ENCODE measurements at regions not wholly inside any gene's neighbourhood (a gene's known extent, or its start where the extent isn't known, plus 50 kb on each side); places are given as distances from the start of the nearest gene placed in this dataset.

DNA sequence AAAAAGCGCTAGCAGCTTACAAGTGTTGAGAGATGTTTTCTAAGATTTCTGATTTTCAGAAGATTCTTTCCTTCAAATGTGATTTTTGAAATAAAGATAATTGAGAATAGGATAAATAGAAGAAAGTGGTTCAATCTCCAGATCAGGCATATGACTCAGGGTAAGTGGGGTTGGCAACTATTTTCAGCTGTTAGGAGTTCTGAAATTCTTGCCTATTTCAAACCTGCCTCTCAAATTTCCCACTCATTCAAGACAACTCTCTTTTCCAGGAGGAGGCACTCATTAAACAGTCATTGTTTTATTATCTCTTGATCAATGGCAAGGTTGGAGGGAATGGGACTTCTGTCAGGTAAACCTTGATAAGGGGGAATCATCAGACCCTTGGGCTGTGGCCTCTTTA is 138.9 kb downstream of the HNMT start:
- no peak for TF ChIP-seq POLR2A (IDR thresholded peaks at IDR 0.05)
- TF ChIP-seq, protein P1, sequence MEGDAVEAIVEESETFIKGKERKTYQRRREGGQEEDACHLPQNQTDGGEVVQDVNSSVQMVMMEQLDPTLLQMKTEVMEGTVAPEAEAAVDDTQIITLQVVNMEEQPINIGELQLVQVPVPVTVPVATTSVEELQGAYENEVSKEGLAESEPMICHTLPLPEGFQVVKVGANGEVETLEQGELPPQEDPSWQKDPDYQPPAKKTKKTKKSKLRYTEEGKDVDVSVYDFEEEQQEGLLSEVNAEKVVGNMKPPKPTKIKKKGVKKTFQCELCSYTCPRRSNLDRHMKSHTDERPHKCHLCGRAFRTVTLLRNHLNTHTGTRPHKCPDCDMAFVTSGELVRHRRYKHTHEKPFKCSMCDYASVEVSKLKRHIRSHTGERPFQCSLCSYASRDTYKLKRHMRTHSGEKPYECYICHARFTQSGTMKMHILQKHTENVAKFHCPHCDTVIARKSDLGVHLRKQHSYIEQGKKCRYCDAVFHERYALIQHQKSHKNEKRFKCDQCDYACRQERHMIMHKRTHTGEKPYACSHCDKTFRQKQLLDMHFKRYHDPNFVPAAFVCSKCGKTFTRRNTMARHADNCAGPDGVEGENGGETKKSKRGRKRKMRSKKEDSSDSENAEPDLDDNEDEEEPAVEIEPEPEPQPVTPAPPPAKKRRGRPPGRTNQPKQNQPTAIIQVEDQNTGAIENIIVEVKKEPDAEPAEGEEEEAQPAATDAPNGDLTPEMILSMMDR (IDR thresholded peaks at IDR 0.05), result no peak
- Histone ChIP-seq H3K27ac (no peak overlapping the region), H3K9me3 (replicated peaks in 1 of 3) (no peaks in the 10 kb centered on the region), H3K4me1 (replicated peaks in 1 of 2) (no peaks in the 10 kb centered on the region), H3K36me3 (replicated peaks in 1 of 2) (no peaks in the 10 kb centered on the region), H3K4me3 (no peak overlapping the region), H3K27me3 (no peaks in the 10 kb centered on the region)
- whole genome bisulfite sequencing, 4 donors, result 84 to 100% (median 96%) methylated on average over 1 of the region's 1 CpG
- intact Hi-C loops (cut with DNase I), result no loop called here
- no peak for DNase-seq

GRCh38 chr2:138104071-138104470 is 139.8 kb downstream of the HNMT start:
- TF ChIP-seq, protein P1 (IDR thresholded peaks at IDR 0.05), result no peak
- TF ChIP-seq POLR2A (IDR thresholded peaks at IDR 0.05), result no peak
- intact Hi-C loops (cut with DNase I), result no loop called here

DNA sequence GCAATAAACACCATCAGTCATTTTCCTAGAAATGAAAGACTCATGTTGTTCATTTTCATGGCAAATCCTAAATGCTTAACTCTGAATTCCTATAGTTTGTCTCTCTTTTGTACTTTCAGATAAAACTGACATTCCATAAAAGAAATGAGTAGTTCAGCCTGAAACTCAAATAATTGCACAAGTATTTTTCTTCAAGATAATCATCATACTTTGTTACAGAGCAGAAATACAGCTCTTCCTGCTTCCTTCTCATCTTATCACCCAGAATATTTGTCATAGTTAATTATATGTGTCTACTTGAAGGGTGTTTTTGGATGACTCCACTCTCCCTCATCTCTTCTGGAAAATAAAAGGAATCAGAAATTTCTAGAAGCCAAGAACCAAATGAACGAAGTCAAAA is 141.1 kb downstream of the HNMT start:
- Histone ChIP-seq H3K27me3 (no peaks in the 10 kb centered on the region), H3K9me3 (replicated peaks in 1 of 3) (no peaks in the 10 kb centered on the region), H3K4me1 (replicated peaks in 1 of 2) (no peaks in the 10 kb centered on the region), H3K36me3 (replicated peaks in 1 of 2) (no peaks in the 10 kb centered on the region), H3K4me3 (no peak overlapping the region), H3K27ac (no peak overlapping the region)
- TF ChIP-seq POLR2A (IDR thresholded peaks at IDR 0.05), result no peak
- TF ChIP-seq, protein P1 (IDR thresholded peaks at IDR 0.05), result no peak
- DNase-seq, result no peak
- intact Hi-C loops (cut with DNase I), result no loop called here
- WGBS, 4 donors, result 64 to 81% (median 71%) methylated on average over 1 of the region's 1 CpG

More at GRCh38 chr2:138104071-138104470, 139.8 kb downstream of the HNMT start:
- DNase-seq, result no peak
- WGBS, 4 donors, result 78 to 93% (median 90%) methylated on average over 1 of the region's 1 CpG
- no peaks in the 10 kb centered on the region for H3K27me3 ChIP-seq
- H3K27ac ChIP-seq, result no peak overlapping the region
- no peaks in the 10 kb centered on the region for H3K36me3 ChIP-seq (replicated peaks in 1 of 2)
- H3K9me3 ChIP-seq (replicated peaks in 1 of 3), result no peaks in the 10 kb centered on the region
- no peaks in the 10 kb centered on the region for H3K4me1 ChIP-seq (replicated peaks in 1 of 2)
- H3K4me3 ChIP-seq, result no peak overlapping the region

DNA sequence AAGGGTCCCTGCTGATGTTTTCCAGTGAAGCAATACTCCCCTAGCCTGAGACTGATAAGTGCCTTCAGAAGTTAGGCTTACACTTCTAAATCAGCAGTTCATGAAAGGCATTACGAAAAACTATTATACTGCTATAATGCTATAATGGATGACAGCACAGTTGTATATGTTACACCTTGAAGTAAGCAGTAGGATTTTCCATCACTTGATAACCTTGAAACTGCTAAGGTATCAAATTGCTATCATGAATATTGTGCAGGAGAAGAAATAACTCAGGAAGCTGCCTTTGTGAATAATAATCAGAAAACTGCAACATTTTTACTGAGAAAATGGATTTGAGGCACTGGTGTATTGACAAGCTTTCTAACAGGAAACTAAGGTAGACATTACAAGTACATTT is 142.3 kb downstream of the HNMT start:
- H3K4me1 ChIP-seq (replicated peaks in 1 of 2), result no peaks in the 10 kb centered on the region
- H3K27me3 ChIP-seq, result no peaks in the 10 kb centered on the region
- intact Hi-C loops (cut with DNase I), result no loop called here
- no peak for TF ChIP-seq POLR2A (IDR thresholded peaks at IDR 0.05)
- TF ChIP-seq, protein P1 (IDR thresholded peaks at IDR 0.05), result no peak
- no peak for DNase-seq
- WGBS, 4 donors, result 6 to 88% (median 56%) methylated on average over 1 of the region's 1 CpG
- H3K36me3 ChIP-seq (replicated peaks in 1 of 2), result no peaks in the 10 kb centered on the region
- H3K27ac ChIP-seq, result no peak overlapping the region
- no peak overlapping the region for H3K4me3 ChIP-seq
- H3K9me3 ChIP-seq (replicated peaks in 1 of 3), result no peaks in the 10 kb centered on the region

Data from adrenal gland (tissue), 9 donors.